Glutamatergic neuron (in vitro differentiated cells): ENCODE measurements at regions not wholly inside any gene's neighbourhood (a gene's known extent, or its start where the extent isn't known, plus 50 kb on each side); places are given as distances from the start of the nearest gene placed in this dataset.

Experiments used
- DNase-seq: peaks from one replicate; pipeline ENCODE4 v3.0.0; 2022
- H3K27ac Mint-ChIP-seq: one replicate; pipeline ENCODE4 v1.8.0; 2020; ENCODE audit warnings: mild to moderate bottlenecking, mixed read lengths, inconsistent platforms; ENCODE audit not compliant: unreplicated experiment
- H3K27me3 Mint-ChIP-seq: one replicate; pipeline ENCODE4 v1.8.0; 2020; ENCODE audit warnings: mild to moderate bottlenecking, moderate library complexity, mixed read lengths, inconsistent platforms; ENCODE audit not compliant: unreplicated experiment
- H3K36me3 Mint-ChIP-seq: one replicate; pipeline ENCODE4 v1.8.0; 2020; ENCODE audit warnings: mild to moderate bottlenecking, mixed read lengths, inconsistent platforms; ENCODE audit not compliant: unreplicated experiment
- H3K4me1 Mint-ChIP-seq: one replicate; pipeline ENCODE4 v1.8.0; 2020; ENCODE audit warnings: mild to moderate bottlenecking, low read depth, mixed read lengths, inconsistent platforms; ENCODE audit not compliant: unreplicated experiment
- H3K4me3 Mint-ChIP-seq: one replicate; pipeline ENCODE4 v1.8.0; 2020; ENCODE audit warnings: mild to moderate bottlenecking, mixed read lengths, inconsistent platforms; ENCODE audit not compliant: unreplicated experiment
- H3K9me3 Mint-ChIP-seq: one replicate; pipeline ENCODE4 v1.8.0; 2020; ENCODE audit warnings: mild to moderate bottlenecking, moderate library complexity, mixed read lengths, inconsistent platforms; ENCODE audit not compliant: unreplicated experiment
- TF ChIP-seq, protein P1 (sequence below): fragments of 200-600 bp; sonication (generic); IDR thresholded peaks from one replicate; pipeline ENCODE4 v1.5.0; 2021; ENCODE audit not compliant: partially characterized antibody, unreplicated experiment

DNA sequence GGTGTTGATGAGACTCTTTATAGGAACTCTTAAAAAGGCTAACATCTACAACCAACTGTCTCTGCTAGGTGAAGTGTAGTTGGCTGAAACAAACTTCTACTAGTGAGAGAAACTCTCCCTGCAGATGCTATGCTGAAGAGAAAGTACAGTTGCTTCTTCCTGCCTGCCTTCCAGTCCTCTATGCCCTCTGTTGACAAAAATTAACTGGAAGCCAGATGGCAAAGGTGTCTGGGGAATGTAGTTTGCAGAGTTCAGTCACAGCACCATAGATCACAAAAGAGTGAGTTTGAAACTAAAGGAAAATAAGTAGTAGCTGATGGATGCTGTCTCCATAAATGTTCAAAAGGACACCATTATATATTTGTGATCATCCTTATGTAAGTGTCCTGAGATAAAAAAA lies 958.8 kb upstream of the NRXN1 start:
- no peak overlapping the region for H3K4me3 Mint-ChIP-seq
- peak overlapping the region; percentile 65 for H3K27ac Mint-ChIP-seq
- no peaks in the 10 kb centered on the region for H3K9me3 Mint-ChIP-seq
- TF ChIP-seq, protein P1, sequence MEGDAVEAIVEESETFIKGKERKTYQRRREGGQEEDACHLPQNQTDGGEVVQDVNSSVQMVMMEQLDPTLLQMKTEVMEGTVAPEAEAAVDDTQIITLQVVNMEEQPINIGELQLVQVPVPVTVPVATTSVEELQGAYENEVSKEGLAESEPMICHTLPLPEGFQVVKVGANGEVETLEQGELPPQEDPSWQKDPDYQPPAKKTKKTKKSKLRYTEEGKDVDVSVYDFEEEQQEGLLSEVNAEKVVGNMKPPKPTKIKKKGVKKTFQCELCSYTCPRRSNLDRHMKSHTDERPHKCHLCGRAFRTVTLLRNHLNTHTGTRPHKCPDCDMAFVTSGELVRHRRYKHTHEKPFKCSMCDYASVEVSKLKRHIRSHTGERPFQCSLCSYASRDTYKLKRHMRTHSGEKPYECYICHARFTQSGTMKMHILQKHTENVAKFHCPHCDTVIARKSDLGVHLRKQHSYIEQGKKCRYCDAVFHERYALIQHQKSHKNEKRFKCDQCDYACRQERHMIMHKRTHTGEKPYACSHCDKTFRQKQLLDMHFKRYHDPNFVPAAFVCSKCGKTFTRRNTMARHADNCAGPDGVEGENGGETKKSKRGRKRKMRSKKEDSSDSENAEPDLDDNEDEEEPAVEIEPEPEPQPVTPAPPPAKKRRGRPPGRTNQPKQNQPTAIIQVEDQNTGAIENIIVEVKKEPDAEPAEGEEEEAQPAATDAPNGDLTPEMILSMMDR: no peak
- peaks cover 10% of the 10 kb centered on the region for H3K4me1 Mint-ChIP-seq
- no peaks in the 10 kb centered on the region for H3K36me3 Mint-ChIP-seq
- no peak for DNase-seq
- peaks cover 2% of the 10 kb centered on the region for H3K27me3 Mint-ChIP-seq

DNA sequence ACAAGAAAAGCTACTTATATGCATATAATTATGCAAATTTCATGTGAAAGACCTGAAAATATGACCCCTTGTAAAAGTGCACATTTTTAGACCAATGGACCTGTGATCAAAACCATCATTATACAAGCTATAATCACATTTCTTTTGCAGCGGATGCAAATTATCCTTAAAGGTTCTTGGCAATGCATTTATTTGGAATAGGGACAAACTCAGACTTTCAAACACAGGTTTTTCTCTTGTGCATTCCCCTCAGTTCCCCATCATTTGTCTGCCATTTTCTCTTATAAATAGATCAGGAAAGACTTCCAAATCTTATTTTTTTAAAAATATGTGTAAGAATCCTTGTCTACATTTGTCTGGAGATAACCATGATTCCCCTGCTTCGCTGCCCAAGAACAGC lies 954.2 kb upstream of the NRXN1 start:
- no peaks in the 10 kb centered on the region for H3K9me3 Mint-ChIP-seq
- H3K4me1 Mint-ChIP-seq: peaks cover 7% of the 10 kb centered on the region
- no peak overlapping the region for H3K27ac Mint-ChIP-seq
- H3K36me3 Mint-ChIP-seq: no peaks in the 10 kb centered on the region
- DNase-seq: no peak
- TF ChIP-seq, protein P1: no peak
- no peaks in the 10 kb centered on the region for H3K27me3 Mint-ChIP-seq
- H3K4me3 Mint-ChIP-seq: no peak overlapping the region

DNA sequence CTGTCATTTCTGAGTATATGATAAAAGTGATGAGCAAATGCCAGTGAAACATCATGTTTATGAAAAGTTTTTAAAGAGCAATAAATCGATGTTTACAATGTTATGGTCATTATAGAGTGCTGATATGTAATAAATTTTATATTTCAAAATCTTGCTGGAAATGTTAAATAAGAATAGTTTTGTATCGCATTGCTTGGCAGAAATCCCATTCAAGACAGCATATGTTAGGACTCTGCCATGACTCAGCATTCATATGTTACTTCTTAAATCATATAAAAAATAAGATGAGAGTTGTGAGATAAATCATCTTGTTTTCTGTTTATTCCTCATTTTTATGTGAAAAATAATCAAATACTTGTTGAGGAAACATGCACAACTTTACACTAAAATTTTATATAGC lies 949.9 kb upstream of the NRXN1 start:
- Mint-ChIP-seq H3K4me1 (no peaks in the 10 kb centered on the region), H3K9me3 (no peaks in the 10 kb centered on the region), H3K4me3 (no peak overlapping the region), H3K36me3 (no peaks in the 10 kb centered on the region), H3K27ac (no peak overlapping the region), H3K27me3 (no peaks in the 10 kb centered on the region)
- no peak for DNase-seq
- TF ChIP-seq, protein P1: no peak

DNA sequence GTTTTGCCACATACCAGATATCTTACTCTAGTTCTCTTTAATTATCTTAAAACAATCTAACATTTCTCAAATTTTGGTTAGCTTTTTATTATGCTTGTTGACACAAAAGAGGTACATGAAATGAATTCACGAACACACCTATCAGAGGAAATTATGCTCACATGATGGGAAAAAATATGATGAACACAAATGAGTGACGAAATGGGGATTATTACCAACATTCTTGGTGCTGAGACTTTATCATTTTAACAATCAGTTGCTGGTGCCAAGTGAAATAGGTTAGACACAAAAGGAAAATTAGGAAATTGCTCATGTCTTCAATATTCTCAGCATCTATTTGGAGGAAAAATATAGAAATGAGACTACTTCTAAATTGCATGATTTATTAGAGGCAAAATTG lies 944.7 kb upstream of the NRXN1 start:
- no peak for DNase-seq
- Mint-ChIP-seq H3K4me1 (no peaks in the 10 kb centered on the region), H3K9me3 (peaks cover 2% of the 10 kb centered on the region), H3K27me3 (no peaks in the 10 kb centered on the region), H3K36me3 (no peaks in the 10 kb centered on the region), H3K4me3 (no peak overlapping the region), H3K27ac (no peak overlapping the region)
- TF ChIP-seq, protein P1: no peak

DNA sequence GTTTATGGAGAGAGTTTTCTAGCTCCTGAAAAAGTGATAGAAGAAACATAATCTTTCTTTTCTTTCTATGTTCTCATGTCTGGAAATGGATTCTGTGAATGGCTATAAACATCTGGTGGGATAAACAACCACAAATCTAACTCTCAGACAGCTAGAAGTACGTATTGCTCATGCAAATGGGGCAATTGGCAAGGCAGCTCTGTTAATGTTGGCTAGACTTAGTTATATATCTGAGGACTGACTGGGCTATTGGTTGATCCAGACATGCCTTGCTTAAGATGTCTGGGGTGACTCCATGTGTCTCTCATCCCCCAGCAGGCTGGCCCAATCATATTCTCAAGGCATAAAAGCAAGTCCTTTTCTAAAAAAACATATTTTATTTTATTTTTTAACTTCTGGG lies 939.2 kb upstream of the NRXN1 start:
- TF ChIP-seq, protein P1: no peak
- Mint-ChIP-seq H3K27ac (no peak overlapping the region), H3K4me3 (no peak overlapping the region), H3K27me3 (no peaks in the 10 kb centered on the region), H3K36me3 (no peaks in the 10 kb centered on the region), H3K9me3 (peaks cover 2% of the 10 kb centered on the region), H3K4me1 (no peaks in the 10 kb centered on the region)
- no peak for DNase-seq
